ENCODE measurements at regions not wholly inside any gene's neighbourhood (a gene's known extent, or its start where the extent isn't known, plus 50 kb on each side); places are given as distances from the start of the nearest gene placed in this dataset.

DNA sequence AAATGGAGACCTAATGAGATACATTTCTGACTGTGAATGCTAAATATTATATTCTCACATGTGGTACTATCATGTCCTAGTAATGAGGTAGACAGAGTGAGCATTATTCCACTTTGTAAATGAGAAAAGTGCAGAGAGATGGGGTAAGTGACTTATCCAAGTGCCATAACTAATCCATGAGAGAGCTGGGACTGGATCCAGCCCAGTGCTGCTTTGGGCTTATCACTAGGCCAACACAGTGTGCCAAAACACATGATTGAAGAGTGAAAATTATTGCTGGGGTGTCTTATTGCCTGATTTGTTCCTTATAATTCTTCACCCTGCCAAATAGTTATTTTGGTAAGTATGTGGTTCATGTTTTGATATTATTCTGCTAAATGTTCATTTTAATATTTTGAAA lies 442.2 kb upstream of the GRAMD2B start:
- TF ChIP-seq GATA3 (IDR thresholded peaks at IDR 0.05; ENCODE audit: low read depth, low read length): no peak
- no peak for TF ChIP-seq GATA2 (IDR thresholded peaks at IDR 0.05; ENCODE audit: low read depth, low read length)

All from SH-SY5Y (cell line).